DMS 273 treated with DMSO at 0.1 percent for 48 hours (cell line): ENCODE measurements at regions not wholly inside any gene's neighbourhood (a gene's known extent, or its start where the extent isn't known, plus 50 kb on each side); places are given as distances from the start of the nearest gene placed in this dataset.
"Not testable (repeated sequence)": the region's sequence is repeated elsewhere in the genome, so short reads cannot be mapped to it uniquely, and the experiment has no call there.

Source experiments
- DNase-seq: peaks from one replicate; lab custom pipeline; 2025; lab: John Stamatoyannopoulos, UW

- no peak for DNase-seq
Measured at GRCh38 chr5:66234241-66234640, 90.1 kb downstream of the SREK1 start.

- DNase-seq: no peak
Measured at GRCh38 chr5:66238435-66238834, 94.3 kb downstream of the SREK1 start.

GRCh38 chr5:66239034-66239433 lies 94.9 kb downstream of the SREK1 start:
- no peak for DNase-seq

- DNase-seq: no peak
Measured at GRCh38 chr5:66241136-66241825, 97.2 kb downstream of the SREK1 start.

- no peak for DNase-seq
Measured at GRCh38 chr5:66242050-66242715, 98.1 kb downstream of the SREK1 start.

GRCh38 chr5:66246608-66247007 lies 102.5 kb downstream of the SREK1 start:
- no peak for DNase-seq

- no peak for DNase-seq
Measured at GRCh38 chr5:66247176-66247960, 103.3 kb downstream of the SREK1 start.

GRCh38 chr5:66248874-66249273 lies 104.8 kb downstream of the SREK1 start:
- DNase-seq: no peak

DNA sequence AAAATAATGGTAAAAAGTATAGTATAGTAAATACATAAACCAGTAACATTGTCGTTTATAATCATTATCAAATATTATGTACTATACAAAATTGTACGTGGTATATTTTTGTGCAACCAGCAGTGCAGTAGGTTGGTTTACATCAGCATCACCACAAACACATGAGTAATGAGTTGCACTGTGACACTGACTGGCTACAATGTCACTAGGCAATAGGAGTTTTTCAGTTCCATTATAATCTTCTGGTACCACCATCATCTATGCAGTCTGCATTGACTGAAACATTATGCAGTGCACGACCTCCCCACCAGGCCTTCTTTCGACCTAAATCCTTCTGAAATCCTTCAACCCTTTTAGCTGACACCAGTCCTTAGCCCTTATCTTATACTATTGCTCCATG lies 105.8 kb downstream of the SREK1 start:
- no peak for DNase-seq

GRCh38 chr5:66252849-66253248 lies 108.7 kb downstream of the SREK1 start:
- DNase-seq: no peak

GRCh38 chr5:66255714-66256113 lies 111.6 kb downstream of the SREK1 start:
- DNase-seq: no peak

DNA sequence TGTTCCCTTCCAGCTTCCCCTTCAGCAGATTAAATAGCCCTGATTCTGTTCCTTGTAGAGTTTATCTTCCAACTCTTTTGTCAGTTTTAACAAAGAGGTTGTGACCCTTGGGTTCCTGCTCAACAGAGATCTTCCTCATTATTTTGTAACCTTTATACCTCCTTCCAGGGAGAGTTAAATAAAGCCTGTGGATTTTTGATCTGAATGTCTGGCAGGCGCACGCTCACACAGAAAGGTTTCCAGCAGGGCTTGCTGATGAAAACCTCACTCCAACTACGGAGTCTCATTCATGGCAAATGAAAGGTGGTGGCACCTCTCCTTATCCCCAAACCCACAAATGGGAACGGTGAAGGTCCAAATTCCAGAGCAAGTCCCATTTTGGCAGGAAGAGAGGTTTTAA lies 129.0 kb downstream of the SREK1 start:
- no peak for DNase-seq

GRCh38 chr5:66276986-66277385 lies 132.9 kb downstream of the SREK1 start:
- no peak for DNase-seq

DNA sequence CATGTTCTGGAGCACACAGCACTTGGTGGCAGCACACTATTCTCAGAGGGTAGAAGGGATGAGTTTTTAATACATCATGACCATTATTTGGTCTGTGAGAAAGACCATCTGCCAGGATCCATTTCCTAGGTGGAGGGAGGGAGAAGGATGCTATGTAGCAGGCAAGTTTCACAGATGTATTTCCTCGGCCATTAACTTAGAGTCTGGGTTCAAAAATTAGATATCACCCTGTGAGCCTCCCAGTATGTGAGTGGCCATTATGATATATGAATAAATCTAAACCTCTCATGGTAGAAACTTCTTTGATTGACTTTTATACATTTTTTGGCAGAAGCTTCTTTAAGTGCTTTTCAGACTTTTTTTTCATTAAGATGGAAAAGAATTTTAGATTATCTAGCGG lies 133.9 kb downstream of the SREK1 start:
- DNase-seq: no peak

GRCh38 chr5:66281294-66281693 lies 137.2 kb downstream of the SREK1 start:
- no peak for DNase-seq

GRCh38 chr5:66284588-66285342 lies 140.7 kb downstream of the SREK1 start:
- DNase-seq: no peak

DNA sequence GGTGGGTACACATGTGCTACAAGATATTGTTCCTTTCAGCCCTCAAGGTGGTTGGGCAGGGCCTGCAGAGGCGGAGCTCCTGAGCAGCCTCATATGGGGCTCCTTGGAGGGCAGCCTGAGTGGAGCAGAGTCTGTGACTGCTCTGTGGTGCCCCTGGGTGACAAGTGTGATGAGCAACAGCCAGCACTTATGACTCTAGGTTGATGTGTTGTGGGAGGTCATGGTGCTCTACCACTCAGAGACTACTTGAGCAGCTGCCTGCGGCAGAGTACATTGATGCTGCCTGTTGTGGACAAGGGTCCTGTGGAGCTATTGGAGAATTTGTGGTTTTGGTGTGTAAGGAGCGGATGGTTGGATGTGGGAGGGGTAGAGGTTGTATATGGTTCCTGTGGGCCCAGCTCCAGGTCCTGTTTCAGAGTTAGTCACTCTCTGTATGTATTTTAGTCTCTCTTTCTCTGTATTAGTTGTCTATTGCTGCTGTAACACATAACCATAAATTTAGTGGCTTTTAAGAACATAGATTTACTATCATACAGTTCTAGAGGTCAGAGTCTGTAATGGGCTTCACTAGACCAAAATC lies 141.3 kb downstream of the SREK1 start:
- DNase-seq: no peak

GRCh38 chr5:66291771-66292170 lies 147.7 kb downstream of the SREK1 start:
- no peak for DNase-seq

GRCh38 chr5:66293851-66294250 lies 149.8 kb downstream of the SREK1 start:
- DNase-seq: not testable (repeated sequence)

DNA sequence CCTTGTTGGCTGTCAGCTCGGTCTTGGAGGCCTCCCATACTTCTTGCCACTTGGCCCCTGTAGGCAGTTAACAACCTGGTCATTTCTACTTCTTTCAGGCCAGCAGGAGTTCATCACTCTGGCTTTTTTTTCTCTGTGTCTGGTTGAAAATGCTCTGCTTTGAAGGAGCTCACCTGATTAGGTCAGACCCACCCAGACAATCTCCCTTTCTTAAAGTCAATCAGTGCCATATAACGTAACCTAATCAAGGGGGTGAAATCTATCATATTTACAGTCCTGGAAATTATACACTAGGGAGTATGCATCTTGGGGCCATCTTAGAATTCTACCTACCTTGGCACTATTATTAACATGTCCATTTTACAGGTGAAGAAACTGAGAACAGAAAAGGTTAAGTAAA lies 155.4 kb downstream of the SREK1 start:
- DNase-seq: no peak

- DNase-seq: no peak
Measured at GRCh38 chr5:66302344-66302743, 158.2 kb downstream of the SREK1 start.
